ENCODE measurements at regions not wholly inside any gene's neighbourhood (a gene's known extent, or its start where the extent isn't known, plus 50 kb on each side); places are given as distances from the start of the nearest gene placed in this dataset.
"Not testable (repeated sequence)": the region's sequence is repeated elsewhere in the genome, so short reads cannot be mapped to it uniquely, and the experiment has no call there.

DNA sequence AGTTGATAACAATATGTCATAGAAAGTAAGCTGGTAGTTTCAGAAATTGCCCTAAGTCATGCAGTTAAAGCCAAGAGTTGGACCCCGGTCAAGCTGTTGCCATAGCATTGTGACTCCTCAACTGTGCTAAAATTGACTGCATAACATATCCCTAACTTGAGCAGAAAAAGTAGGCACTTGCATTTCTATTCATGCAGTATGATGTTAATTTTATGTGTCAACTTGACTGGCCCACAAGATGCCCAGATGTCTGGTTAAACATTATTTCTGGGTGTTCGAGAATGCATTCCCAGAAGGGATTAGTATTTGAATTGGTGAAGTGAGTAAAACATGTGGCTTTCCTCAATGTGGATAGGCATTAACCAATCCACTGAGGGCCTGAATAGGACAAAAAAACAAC lies 136.4 kb downstream of the GPR63 start:
- WGBS (ENCODE audit: low lambda C conversion rate, missing lambda C conversion rate): 87% methylated on average over 2 of the region's 2 CpGs
- H4K20me1 ChIP-seq (ENCODE audit: insufficient read depth, poor library complexity, severe bottlenecking): no peaks in the 10 kb centered on the region
- DNase-seq (ENCODE audit: low spot score): no peak
- no peaks in the 10 kb centered on the region for H3K27me3 ChIP-seq
- H3K27ac ChIP-seq: no peak overlapping the region
- no peaks in the 10 kb centered on the region for H3K4me1 ChIP-seq (ENCODE audit: insufficient read depth)
- H2AFZ ChIP-seq: no peak overlapping the region
- TF ChIP-seq EZH2phosphoT487 (IDR thresholded peaks at IDR 0.05; ENCODE audit: low read depth, severe bottlenecking, unreplicated experiment) (no peak), EZH2 (IDR thresholded peaks at IDR 0.05; ENCODE audit: borderline replicate concordance) (no peak)
- TF ChIP-seq, protein P1, sequence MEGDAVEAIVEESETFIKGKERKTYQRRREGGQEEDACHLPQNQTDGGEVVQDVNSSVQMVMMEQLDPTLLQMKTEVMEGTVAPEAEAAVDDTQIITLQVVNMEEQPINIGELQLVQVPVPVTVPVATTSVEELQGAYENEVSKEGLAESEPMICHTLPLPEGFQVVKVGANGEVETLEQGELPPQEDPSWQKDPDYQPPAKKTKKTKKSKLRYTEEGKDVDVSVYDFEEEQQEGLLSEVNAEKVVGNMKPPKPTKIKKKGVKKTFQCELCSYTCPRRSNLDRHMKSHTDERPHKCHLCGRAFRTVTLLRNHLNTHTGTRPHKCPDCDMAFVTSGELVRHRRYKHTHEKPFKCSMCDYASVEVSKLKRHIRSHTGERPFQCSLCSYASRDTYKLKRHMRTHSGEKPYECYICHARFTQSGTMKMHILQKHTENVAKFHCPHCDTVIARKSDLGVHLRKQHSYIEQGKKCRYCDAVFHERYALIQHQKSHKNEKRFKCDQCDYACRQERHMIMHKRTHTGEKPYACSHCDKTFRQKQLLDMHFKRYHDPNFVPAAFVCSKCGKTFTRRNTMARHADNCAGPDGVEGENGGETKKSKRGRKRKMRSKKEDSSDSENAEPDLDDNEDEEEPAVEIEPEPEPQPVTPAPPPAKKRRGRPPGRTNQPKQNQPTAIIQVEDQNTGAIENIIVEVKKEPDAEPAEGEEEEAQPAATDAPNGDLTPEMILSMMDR (IDR thresholded peaks at IDR 0.05; ENCODE audit: poor library complexity): no peak
- H3K9me2 ChIP-seq (replicated peaks; ENCODE audit: insufficient read depth): no peaks in the 10 kb centered on the region
- H3K79me2 ChIP-seq: no peaks in the 10 kb centered on the region
- no peaks in the 10 kb centered on the region for H3K9me3 ChIP-seq (ENCODE audit: low read depth)
- no peak overlapping the region for H3K4me3 ChIP-seq
- H3K4me2 ChIP-seq: no peak overlapping the region
- no peaks in the 10 kb centered on the region for H3K36me3 ChIP-seq (replicated peaks; ENCODE audit: insufficient read depth, low read depth)

DNA sequence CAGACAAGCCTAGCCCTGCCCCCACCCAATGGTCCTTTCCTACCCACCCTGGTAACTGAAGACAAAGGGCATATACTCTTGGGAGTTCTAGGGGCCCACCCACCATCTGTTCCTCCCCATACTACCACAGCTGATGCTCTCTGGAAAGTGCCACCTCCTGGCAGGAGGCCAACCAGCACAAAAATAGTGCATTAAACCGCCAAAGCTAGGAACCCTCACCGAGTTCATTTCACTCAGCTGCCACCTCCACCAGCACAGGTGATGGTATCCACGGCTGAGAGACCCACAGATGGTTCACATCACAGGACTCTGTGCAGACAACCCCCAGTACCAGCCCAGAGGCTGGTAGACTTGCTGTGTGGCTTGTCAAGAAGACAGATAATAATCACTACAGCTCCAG lies 131.5 kb downstream of the FHL5 start:
- 86% methylated on average over 3 of the region's 3 CpGs for WGBS (ENCODE audit: low lambda C conversion rate, missing lambda C conversion rate)
- H3K4me3 ChIP-seq; H3K36me3 ChIP-seq (replicated peaks; ENCODE audit: insufficient read depth, low read depth); H3K9me2 ChIP-seq (replicated peaks; ENCODE audit: insufficient read depth); H4K20me1 ChIP-seq (ENCODE audit: insufficient read depth, poor library complexity, severe bottlenecking); H3K4me2 ChIP-seq; H3K9me3 ChIP-seq (ENCODE audit: low read depth); DNase-seq (ENCODE audit: low spot score); H3K4me1 ChIP-seq (ENCODE audit: insufficient read depth); H3K27me3 ChIP-seq; H2AFZ ChIP-seq; H3K79me2 ChIP-seq; H3K27ac ChIP-seq: not testable (repeated sequence)

DNA sequence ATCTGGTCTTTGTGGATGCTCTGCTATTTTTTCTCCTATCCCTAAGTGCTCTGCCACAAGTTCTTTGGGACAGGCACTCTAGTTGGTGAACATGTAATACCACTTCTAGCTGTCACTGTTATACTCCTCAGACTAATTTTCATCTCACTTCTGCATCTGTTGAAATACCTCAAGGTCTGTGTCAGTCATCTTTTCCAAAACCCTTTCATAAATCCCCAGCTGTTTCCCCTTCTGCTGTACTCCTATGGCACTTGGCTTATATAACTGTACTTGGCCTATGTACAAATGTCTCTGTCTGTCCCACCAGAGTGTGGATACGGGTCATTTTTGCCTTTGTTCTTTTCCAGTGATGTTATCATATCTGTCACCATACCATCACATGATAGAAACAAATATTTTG lies 124.2 kb downstream of the FHL5 start:
- H3K4me3 ChIP-seq: no peak overlapping the region
- H3K27ac ChIP-seq: no peak overlapping the region
- H3K79me2 ChIP-seq: no peaks in the 10 kb centered on the region
- H3K9me2 ChIP-seq (replicated peaks; ENCODE audit: insufficient read depth): no peaks in the 10 kb centered on the region
- H3K27me3 ChIP-seq: no peaks in the 10 kb centered on the region
- DNase-seq (ENCODE audit: low spot score): no peak
- H3K4me1 ChIP-seq (ENCODE audit: insufficient read depth): peaks cover 5% of the 10 kb centered on the region
- WGBS (ENCODE audit: low lambda C conversion rate, missing lambda C conversion rate): 92% methylated on average over 1 of the region's 1 CpG
- no peaks in the 10 kb centered on the region for H3K36me3 ChIP-seq (replicated peaks; ENCODE audit: insufficient read depth, low read depth)
- no peak overlapping the region for H3K4me2 ChIP-seq
- no peak overlapping the region for H2AFZ ChIP-seq
- TF ChIP-seq EZH2 (IDR thresholded peaks at IDR 0.05; ENCODE audit: borderline replicate concordance) (no peak), EZH2phosphoT487 (IDR thresholded peaks at IDR 0.05; ENCODE audit: low read depth, severe bottlenecking, unreplicated experiment) (no peak)
- TF ChIP-seq, protein P1 (IDR thresholded peaks at IDR 0.05; ENCODE audit: poor library complexity): no peak
- no peaks in the 10 kb centered on the region for H4K20me1 ChIP-seq (ENCODE audit: insufficient read depth, poor library complexity, severe bottlenecking)
- H3K9me3 ChIP-seq (ENCODE audit: low read depth): no peaks in the 10 kb centered on the region

DNA sequence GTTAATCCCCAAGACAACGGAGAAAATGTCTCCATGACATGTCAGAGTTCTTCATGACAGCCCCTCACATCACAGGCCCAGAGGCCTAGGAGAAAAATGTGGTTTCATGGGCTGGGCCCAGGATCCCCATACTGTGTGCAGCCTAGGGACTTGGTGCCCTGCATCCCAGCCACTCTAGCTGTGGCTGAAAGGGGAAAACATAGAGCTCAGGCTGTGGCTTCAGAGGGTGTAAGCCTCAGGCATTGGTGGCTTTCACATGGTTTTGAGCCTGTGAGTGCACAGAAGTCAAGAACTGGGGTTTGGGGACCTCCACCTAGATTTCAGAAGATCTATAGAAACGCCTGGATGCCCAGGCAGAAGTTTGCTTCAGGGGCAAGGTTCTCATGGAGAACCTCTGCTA lies 122.8 kb downstream of the FHL5 start:
- Histone ChIP-seq H2AFZ (no peak overlapping the region), H3K4me2 (no peak overlapping the region), H3K27me3 (no peaks in the 10 kb centered on the region), H4K20me1 (ENCODE audit: insufficient read depth, poor library complexity, severe bottlenecking) (no peaks in the 10 kb centered on the region), H3K4me3 (no peak overlapping the region), H3K36me3 (replicated peaks; ENCODE audit: insufficient read depth, low read depth) (no peaks in the 10 kb centered on the region), H3K27ac (no peak overlapping the region), H3K9me2 (replicated peaks; ENCODE audit: insufficient read depth) (no peaks in the 10 kb centered on the region), H3K79me2 (no peaks in the 10 kb centered on the region), H3K9me3 (ENCODE audit: low read depth) (no peaks in the 10 kb centered on the region), H3K4me1 (ENCODE audit: insufficient read depth) (peaks cover 5% of the 10 kb centered on the region)
- WGBS (ENCODE audit: low lambda C conversion rate, missing lambda C conversion rate): 74% methylated on average over 2 of the region's 2 CpGs
- TF ChIP-seq EZH2 (IDR thresholded peaks at IDR 0.05; ENCODE audit: borderline replicate concordance): no peak
- TF ChIP-seq, protein P1 (IDR thresholded peaks at IDR 0.05; ENCODE audit: poor library complexity): no peak
- TF ChIP-seq EZH2phosphoT487 (IDR thresholded peaks at IDR 0.05; ENCODE audit: low read depth, severe bottlenecking, unreplicated experiment): no peak
- no peak for DNase-seq (ENCODE audit: low spot score)
